Peyer's patch (tissue), 4 donors: ENCODE measurements at regions not wholly inside any gene's neighbourhood (a gene's known extent, or its start where the extent isn't known, plus 50 kb on each side); places are given as distances from the start of the nearest gene placed in this dataset.
A peak's percentile ranks its signal among the peaks of the same experiment; 100 is the strongest.
"Not testable (repeated sequence)": the region's sequence is repeated elsewhere in the genome, so short reads cannot be mapped to it uniquely, and the experiment has no call there.

Experiments used
- DNase-seq, 3 donors: peaks; one replicate each; pipeline ENCODE4 v3.0.0-alpha.2; 2017 to 2019
- H3K27ac ChIP-seq, 4 donors: fragments of 200-600 bp; sonication (generic); one replicate each; pipeline ENCODE4 v1.5.1; 2016 to 2019
- H3K27me3 ChIP-seq, 2 donors: fragments of 200-600 bp; sonication (generic); one replicate each; pipeline ENCODE4 v1.5.1; 2019
- H3K36me3 ChIP-seq, 3 donors: fragments of 200-600 bp; sonication (generic); one replicate each; pipeline ENCODE4 v1.5.1; 2016 to 2019
- H3K4me1 ChIP-seq, 4 donors: fragments of 200-600 bp; sonication (generic); one replicate each; pipeline ENCODE4 v1.5.1; 2016 to 2019
- H3K4me3 ChIP-seq, 4 donors: fragments of 200-600 bp; sonication (generic); 1 replicate in 3 of 4; 2 replicates in 1 of 4; pipeline ENCODE4 v1.5.1; 2016 to 2019; ENCODE audit warnings: mild to moderate bottlenecking in 1 of 4
- H3K9me3 ChIP-seq, 4 donors: fragments of 200-600 bp; sonication (generic); one replicate each; pipeline ENCODE4 v1.5.1; 2016 to 2019; ENCODE audit warnings: mild to moderate bottlenecking in 1 of 4
- POLR2A ChIP-seq, 2 donors: fragments of 450-650 bp; IDR thresholded peaks; one replicate each; pipeline ENCODE4 v1.5.1; 2017; ENCODE audit warnings: antibody characterized with exemption in 2 of 2, mild to moderate bottlenecking in 2 of 2, moderate library complexity in 2 of 2
- TF ChIP-seq, protein P1 (sequence below), 6 experiments: fragments of 450-650 bp in 4 of 6; fragments of 200-600 bp in 2 of 6; sonication (generic) in 1 of 6; IDR thresholded peaks; one replicate each; pipeline ENCODE4 v1.5.1; 2017 to 2019; ENCODE audit warnings: antibody characterized with exemption in 6 of 6, mild to moderate bottlenecking in 3 of 6, moderate library complexity in 1 of 6

DNA sequence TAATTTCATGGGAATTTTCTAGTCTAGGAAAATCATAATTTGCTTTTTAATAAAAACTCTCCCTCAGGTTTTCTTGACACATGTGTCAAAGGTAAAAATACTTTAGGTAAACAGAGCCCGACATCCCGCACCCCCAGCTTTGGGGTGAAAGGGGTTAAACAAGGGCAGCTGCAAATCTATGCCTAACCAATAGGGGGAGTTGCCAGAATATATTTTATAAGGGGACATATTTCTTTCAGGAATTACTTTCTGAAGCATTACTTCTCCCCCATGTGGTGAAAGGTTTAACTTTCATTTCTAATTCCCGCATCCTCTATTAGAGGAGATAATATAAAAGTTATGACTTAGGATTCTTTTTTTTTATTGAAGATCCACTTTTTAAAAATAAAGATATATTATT lies 53.9 kb upstream of the HEPH start:
- Histone ChIP-seq H3K4me1 (no peaks in the 10 kb centered on the region), H3K9me3 (no peaks in the 10 kb centered on the region), H3K36me3 (no peaks in the 10 kb centered on the region), H3K4me3 (no peak overlapping the region), H3K27me3 (no peaks in the 10 kb centered on the region), H3K27ac (no peak overlapping the region)
- DNase-seq = peak in 1 of 3 donors; percentile 19
- TF ChIP-seq, protein P1, sequence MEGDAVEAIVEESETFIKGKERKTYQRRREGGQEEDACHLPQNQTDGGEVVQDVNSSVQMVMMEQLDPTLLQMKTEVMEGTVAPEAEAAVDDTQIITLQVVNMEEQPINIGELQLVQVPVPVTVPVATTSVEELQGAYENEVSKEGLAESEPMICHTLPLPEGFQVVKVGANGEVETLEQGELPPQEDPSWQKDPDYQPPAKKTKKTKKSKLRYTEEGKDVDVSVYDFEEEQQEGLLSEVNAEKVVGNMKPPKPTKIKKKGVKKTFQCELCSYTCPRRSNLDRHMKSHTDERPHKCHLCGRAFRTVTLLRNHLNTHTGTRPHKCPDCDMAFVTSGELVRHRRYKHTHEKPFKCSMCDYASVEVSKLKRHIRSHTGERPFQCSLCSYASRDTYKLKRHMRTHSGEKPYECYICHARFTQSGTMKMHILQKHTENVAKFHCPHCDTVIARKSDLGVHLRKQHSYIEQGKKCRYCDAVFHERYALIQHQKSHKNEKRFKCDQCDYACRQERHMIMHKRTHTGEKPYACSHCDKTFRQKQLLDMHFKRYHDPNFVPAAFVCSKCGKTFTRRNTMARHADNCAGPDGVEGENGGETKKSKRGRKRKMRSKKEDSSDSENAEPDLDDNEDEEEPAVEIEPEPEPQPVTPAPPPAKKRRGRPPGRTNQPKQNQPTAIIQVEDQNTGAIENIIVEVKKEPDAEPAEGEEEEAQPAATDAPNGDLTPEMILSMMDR (IDR thresholded peaks at IDR 0.05) = peak; percentile 35 to 74 (median 59)
- TF ChIP-seq POLR2A (IDR thresholded peaks at IDR 0.05) = no peak

DNA sequence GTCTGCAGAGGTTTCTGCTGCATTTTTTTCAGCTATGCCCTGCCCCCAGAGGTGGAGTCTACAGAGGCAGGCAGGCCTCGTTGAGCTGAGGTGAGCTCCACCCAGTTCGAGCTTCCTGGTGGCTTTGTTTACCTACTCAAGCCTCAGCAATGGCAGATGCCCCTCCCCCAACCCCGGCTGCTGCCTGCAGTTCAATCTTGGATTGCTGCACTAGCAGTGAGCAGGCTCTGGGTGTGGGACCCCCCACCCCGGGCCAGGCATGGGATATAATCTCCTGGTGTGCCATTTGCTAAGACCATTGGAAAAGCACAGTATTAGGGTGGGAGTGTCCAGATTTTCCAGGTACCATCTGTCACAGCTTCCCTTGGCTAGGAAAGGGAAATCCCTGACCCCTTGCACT lies 56.2 kb upstream of the HEPH start:
- H3K4me3 ChIP-seq, H3K36me3 ChIP-seq, H3K4me1 ChIP-seq, H3K27ac ChIP-seq, DNase-seq, H3K9me3 ChIP-seq, H3K27me3 ChIP-seq: not testable (repeated sequence)

DNA sequence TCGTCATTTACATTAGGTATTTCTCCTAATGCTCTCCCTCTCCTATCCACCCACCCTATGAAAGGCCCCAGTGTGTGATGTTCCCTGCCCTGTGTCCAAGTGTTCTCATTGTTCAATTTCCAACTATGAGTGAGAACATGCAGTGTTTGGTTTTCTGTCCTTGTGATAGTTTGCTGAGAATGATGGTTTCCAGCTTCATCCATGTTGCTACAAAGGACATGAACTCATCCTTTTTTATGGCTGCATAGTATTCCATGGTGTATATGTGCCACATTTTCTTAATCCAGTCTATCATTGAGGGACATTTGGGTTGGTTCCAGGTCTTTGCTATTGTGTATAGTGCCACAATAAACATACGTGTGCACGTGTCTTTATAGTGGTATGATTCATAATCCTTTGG lies 61.6 kb upstream of the HEPH start:
- not testable (repeated sequence) for H3K9me3 ChIP-seq, H3K27me3 ChIP-seq, H3K4me1 ChIP-seq, H3K27ac ChIP-seq, H3K36me3 ChIP-seq, DNase-seq, H3K4me3 ChIP-seq

DNA sequence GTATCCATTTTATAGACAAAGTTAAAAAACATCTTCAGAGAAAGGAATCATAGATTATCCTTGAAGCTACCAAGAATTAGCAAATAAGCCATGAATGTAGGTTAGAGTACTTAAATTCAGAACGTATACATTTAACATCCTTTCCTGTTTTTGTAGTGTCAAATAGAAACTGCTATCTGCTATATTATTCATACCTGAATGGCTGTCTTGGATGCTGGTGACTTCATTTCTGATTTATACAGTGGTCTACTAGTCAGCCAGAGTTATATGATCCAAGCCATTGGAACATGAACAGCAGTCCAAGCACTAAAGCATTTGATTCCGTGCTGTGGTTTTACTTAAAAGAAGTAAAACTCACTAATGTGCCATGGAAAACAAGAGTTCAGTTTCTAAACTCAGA lies 58.3 kb upstream of the VSIG4 start:
- no peaks in the 10 kb centered on the region for H3K27me3 ChIP-seq
- no peak overlapping the region for H3K4me3 ChIP-seq
- H3K9me3 ChIP-seq = no peaks in the 10 kb centered on the region
- H3K4me1 ChIP-seq = no peaks in the 10 kb centered on the region
- TF ChIP-seq POLR2A (IDR thresholded peaks at IDR 0.05) = no peak
- TF ChIP-seq, protein P1 (IDR thresholded peaks at IDR 0.05) = no peak
- H3K27ac ChIP-seq = no peak overlapping the region
- no peak for DNase-seq
- H3K36me3 ChIP-seq = no peaks in the 10 kb centered on the region

DNA sequence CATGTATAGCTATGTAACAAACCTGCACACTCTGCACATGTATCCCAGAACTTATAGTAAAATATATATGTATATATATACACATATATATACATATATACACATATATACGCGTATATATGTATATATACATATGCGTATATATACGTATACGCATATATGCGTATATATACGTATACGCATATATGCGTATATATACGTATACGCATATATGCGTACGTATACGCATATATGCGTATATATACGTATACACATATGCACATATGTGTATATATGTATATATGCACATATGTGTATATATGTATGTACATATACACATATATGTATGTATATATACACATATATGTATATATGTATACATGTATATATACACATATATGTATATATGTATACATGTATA lies 57.1 kb upstream of the VSIG4 start:
- not testable (repeated sequence) for H3K27ac ChIP-seq, H3K27me3 ChIP-seq, DNase-seq, H3K36me3 ChIP-seq, H3K4me3 ChIP-seq, H3K4me1 ChIP-seq, H3K9me3 ChIP-seq

DNA sequence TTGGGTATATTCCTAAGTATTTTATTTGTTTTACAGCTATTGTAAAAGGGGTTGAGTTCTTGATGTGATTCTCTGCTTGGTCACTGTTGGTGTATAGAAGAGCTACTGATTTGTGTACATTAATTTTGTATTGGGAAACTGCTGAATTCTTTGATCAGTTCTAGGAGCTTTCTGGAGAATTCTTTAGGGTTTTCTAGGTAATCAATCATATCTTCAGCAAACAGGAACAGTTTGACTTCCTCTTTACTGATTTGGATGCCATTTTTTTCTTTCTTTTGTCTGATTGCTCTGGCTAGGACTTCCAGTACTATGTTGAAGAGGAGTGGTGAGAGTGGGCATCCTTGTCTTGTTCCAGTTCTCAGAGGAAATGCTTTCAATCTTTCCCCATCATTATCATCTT lies 50.1 kb upstream of the VSIG4 start:
- not testable (repeated sequence) for H3K27me3 ChIP-seq, H3K4me3 ChIP-seq, H3K4me1 ChIP-seq, DNase-seq, H3K36me3 ChIP-seq, H3K27ac ChIP-seq, H3K9me3 ChIP-seq
